Subcutaneous abdominal adipose tissue (tissue), 5 donors: ENCODE measurements at regions not wholly inside any gene's neighbourhood (a gene's known extent, or its start where the extent isn't known, plus 50 kb on each side); places are given as distances from the start of the nearest gene placed in this dataset.
"Not testable (repeated sequence)": the region's sequence is repeated elsewhere in the genome, so short reads cannot be mapped to it uniquely, and the experiment has no call there.

Experiments used
- H3K27ac ChIP-seq: one replicate; pipeline ENCODE4 v1.7.0; 2013; ENCODE audit warnings: low read depth, mild to moderate bottlenecking, inconsistent platforms, low read length, moderate library complexity
- H3K27me3 ChIP-seq, 5 donors: one replicate each; pipeline ENCODE4 v1.7.0; 2013; ENCODE audit warnings: low read length in 5 of 5, inconsistent platforms in 1 of 5; ENCODE audit not compliant: control insufficient read depth in 5 of 5, insufficient read depth in 4 of 5
- H3K36me3 ChIP-seq, 5 donors: one replicate each; pipeline ENCODE4 v1.7.0; 2013; ENCODE audit warnings: low read length in 5 of 5; ENCODE audit not compliant: control insufficient read depth in 5 of 5, insufficient read depth in 5 of 5
- H3K4me1 ChIP-seq, 5 donors: one replicate each; pipeline ENCODE4 v1.7.0; 2013; ENCODE audit warnings: low read length in 5 of 5, mild to moderate bottlenecking in 3 of 5, moderate library complexity in 1 of 5; ENCODE audit not compliant: control insufficient read depth in 5 of 5, insufficient read depth in 5 of 5
- H3K4me3 ChIP-seq, 5 donors: one replicate each; pipeline ENCODE4 v1.7.0; 2013; ENCODE audit warnings: low read length in 5 of 5, low read depth in 1 of 5
- H3K9ac ChIP-seq, 5 donors: one replicate each; pipeline ENCODE4 v1.7.0; 2013; ENCODE audit warnings: low read length in 5 of 5, mild to moderate bottlenecking in 4 of 5, moderate library complexity in 3 of 5
- H3K9me3 ChIP-seq, 5 donors: one replicate each; pipeline ENCODE4 v1.7.0; 2013; ENCODE audit warnings: low read length in 5 of 5; ENCODE audit not compliant: control insufficient read depth in 5 of 5
- donor health status: healthy.
- donor health status: healthy.
- donor health status: healthy.
- donor health status: healthy.
- donor health status: healthy.

GRCh38 chrX:13467243-13467642 lies 102.2 kb upstream of the EGFL6 start:
- peaks cover 5 to 18% (median 12%) of the 10 kb centered on the region in 5 donors for H3K9me3 ChIP-seq
- peaks cover 0 to 12% (median 5%) of the 10 kb centered on the region in 5 donors for H3K27me3 ChIP-seq
- no peak overlapping the region for H3K27ac ChIP-seq
- no peaks in the 10 kb centered on the region for H3K36me3 ChIP-seq
- H3K9ac ChIP-seq = no peak overlapping the region
- H3K4me3 ChIP-seq = no peak overlapping the region
- H3K4me1 ChIP-seq = peaks cover 0 to 6% (median 0%) of the 10 kb centered on the region in 5 donors

GRCh38 chrX:13464599-13465275 lies 104.7 kb upstream of the EGFL6 start:
- no peaks in the 10 kb centered on the region for H3K36me3 ChIP-seq
- H3K4me1 ChIP-seq = no peaks in the 10 kb centered on the region
- H3K27me3 ChIP-seq = peaks cover 0 to 8% (median 2%) of the 10 kb centered on the region in 5 donors
- no peak overlapping the region for H3K4me3 ChIP-seq
- no peak overlapping the region for H3K9ac ChIP-seq
- peaks cover 5 to 19% (median 12%) of the 10 kb centered on the region in 5 donors for H3K9me3 ChIP-seq
- no peak overlapping the region for H3K27ac ChIP-seq

- H3K27ac ChIP-seq = no peak overlapping the region
- no peak overlapping the region for H3K9ac ChIP-seq
- peaks cover 0 to 6% (median 2%) of the 10 kb centered on the region in 5 donors for H3K27me3 ChIP-seq
- H3K4me1 ChIP-seq = no peaks in the 10 kb centered on the region
- H3K4me3 ChIP-seq = no peak overlapping the region
- H3K9me3 ChIP-seq = peaks cover 5 to 19% (median 12%) of the 10 kb centered on the region in 5 donors
- H3K36me3 ChIP-seq = no peaks in the 10 kb centered on the region
Measured at GRCh38 chrX:13463608-13464007, 105.8 kb upstream of the EGFL6 start.

GRCh38 chrX:13452283-13452682 lies 117.1 kb upstream of the EGFL6 start:
- H3K4me3 ChIP-seq = no peak overlapping the region
- no peak overlapping the region for H3K27ac ChIP-seq
- no peaks in the 10 kb centered on the region for H3K36me3 ChIP-seq
- no peak overlapping the region for H3K9ac ChIP-seq
- H3K9me3 ChIP-seq = no peaks in the 10 kb centered on the region
- peaks cover 0 to 2% (median 0%) of the 10 kb centered on the region in 5 donors for H3K4me1 ChIP-seq
- peaks cover 0 to 10% (median 7%) of the 10 kb centered on the region in 5 donors for H3K27me3 ChIP-seq

GRCh38 chrX:13449441-13449840 lies 120.0 kb upstream of the EGFL6 start:
- Histone ChIP-seq H3K27ac (no peak overlapping the region), H3K9me3 (peaks cover 0 to 6% (median 5%) of the 10 kb centered on the region in 5 donors), H3K4me1 (peaks cover 0 to 2% (median 0%) of the 10 kb centered on the region in 5 donors), H3K36me3 (no peaks in the 10 kb centered on the region), H3K27me3 (peaks cover 0 to 15% (median 5%) of the 10 kb centered on the region in 5 donors), H3K9ac (no peak overlapping the region), H3K4me3 (no peak overlapping the region)

- Histone ChIP-seq H3K27ac (no peak overlapping the region), H3K9ac (no peak overlapping the region), H3K4me1 (peaks cover 0 to 2% (median 0%) of the 10 kb centered on the region in 5 donors), H3K4me3 (no peak overlapping the region), H3K27me3 (peaks cover 0 to 15% (median 5%) of the 10 kb centered on the region in 5 donors), H3K9me3 (peaks cover 0 to 6% (median 5%) of the 10 kb centered on the region in 5 donors), H3K36me3 (no peaks in the 10 kb centered on the region)
Measured at GRCh38 chrX:13448941-13449340, 120.5 kb upstream of the EGFL6 start.

GRCh38 chrX:13441608-13442007 lies 121.8 kb upstream of the ATXN3L start:
- H3K36me3 ChIP-seq, H3K4me1 ChIP-seq, H3K9ac ChIP-seq, H3K9me3 ChIP-seq, H3K4me3 ChIP-seq, H3K27ac ChIP-seq, H3K27me3 ChIP-seq: not testable (repeated sequence)

GRCh38 chrX:13440176-13440575 lies 120.3 kb upstream of the ATXN3L start:
- Histone ChIP-seq H3K27ac (no peak overlapping the region), H3K9ac (no peak overlapping the region), H3K36me3 (no peaks in the 10 kb centered on the region), H3K27me3 (peaks cover 0 to 4% (median 3%) of the 10 kb centered on the region in 5 donors), H3K4me3 (no peak overlapping the region), H3K4me1 (peaks cover 0 to 3% (median 0%) of the 10 kb centered on the region in 5 donors), H3K9me3 (peaks cover 0 to 5% (median 3%) of the 10 kb centered on the region in 5 donors)

- Histone ChIP-seq H3K27ac (peak overlapping the region; percentile 69), H3K9me3 (peaks cover 0 to 7% (median 0%) of the 10 kb centered on the region in 5 donors)
Measured at GRCh38 chrX:13433298-13433605, 113.4 kb upstream of the ATXN3L start.

GRCh38 chrX:13432414-13433297 lies 112.8 kb upstream of the ATXN3L start:
- Histone ChIP-seq H3K9ac (no peak overlapping the region), H3K27me3 (peaks cover 0 to 9% (median 5%) of the 10 kb centered on the region in 5 donors), H3K27ac (peak overlapping the region; percentile 69), H3K36me3 (no peaks in the 10 kb centered on the region), H3K4me3 (peak overlapping the region in 1 of 5 donors; percentile 12), H3K4me1 (peaks cover 3 to 16% (median 14%) of the 10 kb centered on the region in 5 donors), H3K9me3 (peaks cover 0 to 7% (median 0%) of the 10 kb centered on the region in 5 donors)

More at GRCh38 chrX:13433298-13433605, 113.4 kb upstream of the ATXN3L start:
- H3K9ac ChIP-seq = no peak overlapping the region
- H3K4me3 ChIP-seq = peak overlapping the region in 1 of 5 donors; percentile 13
- H3K4me1 ChIP-seq = peaks cover 3 to 16% (median 14%) of the 10 kb centered on the region in 5 donors
- H3K36me3 ChIP-seq = no peaks in the 10 kb centered on the region
- peaks cover 0 to 9% (median 5%) of the 10 kb centered on the region in 5 donors for H3K27me3 ChIP-seq
